MCF 10A (cell line): ENCODE measurements at regions not wholly inside any gene's neighbourhood (a gene's known extent, or its start where the extent isn't known, plus 50 kb on each side); places are given as distances from the start of the nearest gene placed in this dataset.
A peak's percentile ranks its signal among the peaks of the same experiment; 100 is the strongest.

Experiments
- BruUV-seq: library from RNA; stranded (reverse); fragments of 400-500 nt; replicated peaks from 2 replicates; lab custom pipeline; 2021; lab: Mats Ljungman, UMichigan
- CTCF ChIA-PET: fragments of 300-600 bp; sonication (Branson Sonifier 250); formaldehyde crosslinking; extraction: SDS; loops from one replicate; lab custom pipeline; 2021; ENCODE audit warnings: antibody characterized with exemption, inconsistent platforms; lab: Yijun Ruan, JAX
- POLR2A ChIA-PET: fragments of 300-600, 350-650 bp; sonication (Branson Sonifier 250); formaldehyde crosslinking; extraction: SDS; loops from one replicate; lab custom pipeline; 2020; ENCODE audit warnings: antibody characterized with exemption, inconsistent platforms; lab: Yijun Ruan, JAX
- DNase-seq: peaks from one replicate; pipeline ENCODE4 v3.0.0-alpha.2; 2018; ENCODE audit not compliant: unreplicated experiment
- H3K27ac Mint-ChIP-seq: one replicate; pipeline ENCODE4 v1.8.0; 2022; ENCODE audit warnings: mild to moderate bottlenecking, low read depth, mixed read lengths; ENCODE audit not compliant: unreplicated experiment
- H3K27me3 Mint-ChIP-seq: one replicate; pipeline ENCODE4 v1.8.0; 2022; ENCODE audit warnings: mixed read lengths; ENCODE audit not compliant: insufficient read depth, unreplicated experiment
- H3K36me3 Mint-ChIP-seq: one replicate; pipeline ENCODE4 v1.8.0; 2022; ENCODE audit warnings: mild to moderate bottlenecking, moderate library complexity, mixed read lengths; ENCODE audit not compliant: insufficient read depth, unreplicated experiment
- H3K4me1 Mint-ChIP-seq: one replicate; pipeline ENCODE4 v1.8.0; 2022; ENCODE audit warnings: mixed read lengths; ENCODE audit not compliant: insufficient read depth, unreplicated experiment
- H3K4me3 Mint-ChIP-seq: one replicate; pipeline ENCODE4 v1.8.0; 2022; ENCODE audit warnings: mild to moderate bottlenecking, moderate library complexity, mixed read lengths; ENCODE audit not compliant: unreplicated experiment
- H3K9me3 Mint-ChIP-seq: one replicate; pipeline ENCODE4 v1.8.0; 2022; ENCODE audit warnings: mixed read lengths; ENCODE audit not compliant: unreplicated experiment
- CTCF ChIP-seq: fragments of 200-600 bp; IDR thresholded peaks from one replicate; pipeline ENCODE4 v1.8.0; 2022; ENCODE audit warnings: antibody characterized with exemption, mild to moderate bottlenecking; ENCODE audit not compliant: unreplicated experiment
- intact Hi-C: fragments of 100-400 bp; cut with micrococcal nuclease; formaldehyde crosslinking; loops from 2 replicates; pipeline ENCODE4 v1.14.1; 2022

GRCh38 chr5:125538469-125538868 is 792.0 kb upstream of the ZNF608 start:
- Mint-ChIP-seq H3K27ac (no peak overlapping the region), H3K4me3 (no peak overlapping the region), H3K27me3 (no peaks in the 10 kb centered on the region), H3K36me3 (no peaks in the 10 kb centered on the region), H3K9me3 (peaks cover 20% of the 10 kb centered on the region), H3K4me1 (peaks cover 13% of the 10 kb centered on the region)
- ChIA-PET POLR2A (interaction anchor here (1.9 to 2.0 kb wide), 2 partner anchors 11 to 20 kb away, joined by 6 to 9 read pairs; no protein-coding TSS in a partner anchor), CTCF (interaction anchor here (0.7 kb wide), 1 partner anchor 11 kb away, joined by 3 read pairs; no protein-coding TSS in a partner anchor)
- intact Hi-C loops = no loop called here
- no peak for DNase-seq
- BruUV-seq = no TSS peak
- no peak for TF ChIP-seq CTCF

GRCh38 chr5:125541085-125541484 is 794.6 kb upstream of the ZNF608 start:
- Mint-ChIP-seq H3K9me3 (peaks cover 12% of the 10 kb centered on the region), H3K4me1 (peaks cover 10% of the 10 kb centered on the region), H3K4me3 (no peak overlapping the region), H3K27me3 (no peaks in the 10 kb centered on the region), H3K27ac (no peak overlapping the region), H3K36me3 (no peaks in the 10 kb centered on the region)
- intact Hi-C loops = no loop called here
- ChIA-PET CTCF (interaction anchor here (0.5 to 0.6 kb wide), 2 partner anchors 34 to 354 kb away, joined by 3 read pairs; no protein-coding TSS in a partner anchor), POLR2A (interaction anchor here (0.6 kb wide), 1 partner anchor 50 kb away, joined by 3 read pairs; no protein-coding TSS in a partner anchor)
- no TSS peak for BruUV-seq
- no peak for DNase-seq
- TF ChIP-seq CTCF = no peak

- BruUV-seq = no TSS peak
- Mint-ChIP-seq H3K27me3 (no peaks in the 10 kb centered on the region), H3K9me3 (no peaks in the 10 kb centered on the region), H3K4me3 (peak overlapping the region; percentile 2), H3K4me1 (peaks cover 38% of the 10 kb centered on the region), H3K27ac (peak overlapping the region; percentile 57), H3K36me3 (no peaks in the 10 kb centered on the region)
- intact Hi-C loops = no loop called here
- ChIA-PET CTCF (interaction anchor here (0.6 to 1.8 kb wide), 3 partner anchors 11 to 421 kb away, joined by 3 to 5 read pairs (median 4); no protein-coding TSS in a partner anchor), POLR2A (interaction anchor here (0.6 to 1.6 kb wide), 8 partner anchors 7 to 884 kb away, joined by 3 to 7 read pairs (median 4); no protein-coding TSS in a partner anchor)
- DNase-seq = no peak
- TF ChIP-seq CTCF = no peak
These were observed 803.0 kb upstream of the ZNF608 start for GRCh38 chr5:125549322-125549911.

GRCh38 chr5:125550274-125550673 is 803.8 kb upstream of the ZNF608 start:
- peaks cover 38% of the 10 kb centered on the region for H3K4me1 Mint-ChIP-seq
- H3K27ac Mint-ChIP-seq = peak overlapping the region; percentile 57
- no peaks in the 10 kb centered on the region for H3K36me3 Mint-ChIP-seq
- peak overlapping the region; percentile 17 for H3K4me3 Mint-ChIP-seq
- ChIA-PET CTCF (interaction anchor here (0.6 to 1.8 kb wide), 3 partner anchors 8 to 513 kb away, joined by 3 to 5 read pairs (median 3); no protein-coding TSS in a partner anchor), POLR2A (interaction anchor here (0.6 to 1.8 kb wide), 11 partner anchors 8 to 885 kb away, joined by 3 to 7 read pairs (median 3); no protein-coding TSS in a partner anchor)
- no peaks in the 10 kb centered on the region for H3K27me3 Mint-ChIP-seq
- no TSS peak for BruUV-seq
- peak; percentile 19 for DNase-seq
- TF ChIP-seq CTCF = no peak
- intact Hi-C loops = loop anchor here (10.0 kb wide), 1 partner anchor 575 kb away; no protein-coding TSS in a partner anchor
- H3K9me3 Mint-ChIP-seq = no peaks in the 10 kb centered on the region
